Activated T-helper 17 cell treated with anti-CD3 and anti-CD28 coated beads, Interleukin-2, amount 50 U/mL, for 72 hours (primary cell): ENCODE measurements at regions not wholly inside any gene's neighbourhood (a gene's known extent, or its start where the extent isn't known, plus 50 kb on each side); places are given as distances from the start of the nearest gene placed in this dataset.
"Not testable (repeated sequence)": the region's sequence is repeated elsewhere in the genome, so short reads cannot be mapped to it uniquely, and the experiment has no call there.

Experiments
- ATAC-seq: fragments of 150-1000 bp; cut with Tn5 transposase; replicated peaks from 2 replicates; pipeline ENCODE4 v1.10.0; 2021; ENCODE audit warnings: mild to moderate bottlenecking, moderate library complexity
- H3K27ac Mint-ChIP-seq: one replicate; pipeline ENCODE4 v1.8.0; 2022; ENCODE audit warnings: mixed read lengths
- H3K27me3 Mint-ChIP-seq: one replicate; pipeline ENCODE4 v1.8.0; 2022; ENCODE audit warnings: mixed read lengths
- H3K36me3 Mint-ChIP-seq: one replicate; pipeline ENCODE4 v1.8.0; 2022; ENCODE audit warnings: low read depth, mild to moderate bottlenecking, mixed read lengths
- H3K4me1 Mint-ChIP-seq: one replicate; pipeline ENCODE4 v1.8.0; 2022; ENCODE audit warnings: mixed read lengths
- H3K4me3 Mint-ChIP-seq: one replicate; pipeline ENCODE4 v1.8.0; 2022; ENCODE audit warnings: mild to moderate bottlenecking, mixed read lengths
- H3K9me3 Mint-ChIP-seq: one replicate; pipeline ENCODE4 v1.8.0; 2022; ENCODE audit warnings: mixed read lengths

GRCh38 chr5:124103056-124103455 is 591.1 kb downstream of the CSNK1G3 start:
- not testable (repeated sequence) for H3K4me1 Mint-ChIP-seq, H3K27ac Mint-ChIP-seq, H3K4me3 Mint-ChIP-seq, H3K36me3 Mint-ChIP-seq, H3K9me3 Mint-ChIP-seq, H3K27me3 Mint-ChIP-seq, ATAC-seq

- no peak overlapping the region for H3K4me3 Mint-ChIP-seq
- H3K27me3 Mint-ChIP-seq, result no peaks in the 10 kb centered on the region
- peaks cover 9% of the 10 kb centered on the region for H3K9me3 Mint-ChIP-seq
- H3K4me1 Mint-ChIP-seq, result no peaks in the 10 kb centered on the region
- no peak for ATAC-seq
- H3K36me3 Mint-ChIP-seq, result no peaks in the 10 kb centered on the region
- H3K27ac Mint-ChIP-seq, result no peak overlapping the region
Observed at GRCh38 chr5:124102486-124102885, 590.5 kb downstream of the CSNK1G3 start.

- no peak overlapping the region for H3K27ac Mint-ChIP-seq
- no peak overlapping the region for H3K4me3 Mint-ChIP-seq
- peaks cover 9% of the 10 kb centered on the region for H3K9me3 Mint-ChIP-seq
- ATAC-seq, result no peak
- no peaks in the 10 kb centered on the region for H3K27me3 Mint-ChIP-seq
- H3K36me3 Mint-ChIP-seq, result no peaks in the 10 kb centered on the region
- no peaks in the 10 kb centered on the region for H3K4me1 Mint-ChIP-seq
Observed at GRCh38 chr5:124093658-124094057, 581.7 kb downstream of the CSNK1G3 start.

GRCh38 chr5:124090115-124090514 is 578.1 kb downstream of the CSNK1G3 start:
- H3K36me3 Mint-ChIP-seq, result no peaks in the 10 kb centered on the region
- no peaks in the 10 kb centered on the region for H3K4me1 Mint-ChIP-seq
- peaks cover 17% of the 10 kb centered on the region for H3K9me3 Mint-ChIP-seq
- no peak overlapping the region for H3K27ac Mint-ChIP-seq
- H3K27me3 Mint-ChIP-seq, result no peaks in the 10 kb centered on the region
- ATAC-seq, result no peak
- no peak overlapping the region for H3K4me3 Mint-ChIP-seq

GRCh38 chr5:124089578-124089977 is 577.6 kb downstream of the CSNK1G3 start:
- no peak overlapping the region for H3K4me3 Mint-ChIP-seq
- H3K9me3 Mint-ChIP-seq, result peaks cover 20% of the 10 kb centered on the region
- no peak overlapping the region for H3K27ac Mint-ChIP-seq
- no peak for ATAC-seq
- H3K27me3 Mint-ChIP-seq, result no peaks in the 10 kb centered on the region
- H3K36me3 Mint-ChIP-seq, result no peaks in the 10 kb centered on the region
- no peaks in the 10 kb centered on the region for H3K4me1 Mint-ChIP-seq

GRCh38 chr5:124088289-124089032 is 576.5 kb downstream of the CSNK1G3 start:
- H3K9me3 Mint-ChIP-seq, result peaks cover 23% of the 10 kb centered on the region
- H3K4me1 Mint-ChIP-seq, result no peaks in the 10 kb centered on the region
- ATAC-seq, result no peak
- H3K4me3 Mint-ChIP-seq, result no peak overlapping the region
- no peaks in the 10 kb centered on the region for H3K36me3 Mint-ChIP-seq
- no peaks in the 10 kb centered on the region for H3K27me3 Mint-ChIP-seq
- no peak overlapping the region for H3K27ac Mint-ChIP-seq

- no peak overlapping the region for H3K4me3 Mint-ChIP-seq
- H3K36me3 Mint-ChIP-seq, result no peaks in the 10 kb centered on the region
- H3K27ac Mint-ChIP-seq, result no peak overlapping the region
- no peak for ATAC-seq
- peaks cover 18% of the 10 kb centered on the region for H3K9me3 Mint-ChIP-seq
- H3K27me3 Mint-ChIP-seq, result no peaks in the 10 kb centered on the region
- H3K4me1 Mint-ChIP-seq, result no peaks in the 10 kb centered on the region
Observed at GRCh38 chr5:124087752-124088151, 575.8 kb downstream of the CSNK1G3 start.

GRCh38 chr5:124080256-124080655 is 568.3 kb downstream of the CSNK1G3 start:
- no peak for ATAC-seq
- H3K27ac Mint-ChIP-seq, result no peak overlapping the region
- no peaks in the 10 kb centered on the region for H3K4me1 Mint-ChIP-seq
- no peak overlapping the region for H3K4me3 Mint-ChIP-seq
- no peaks in the 10 kb centered on the region for H3K27me3 Mint-ChIP-seq
- H3K36me3 Mint-ChIP-seq, result no peaks in the 10 kb centered on the region
- peaks cover 18% of the 10 kb centered on the region for H3K9me3 Mint-ChIP-seq

- no peak overlapping the region for H3K4me3 Mint-ChIP-seq
- no peak overlapping the region for H3K27ac Mint-ChIP-seq
- no peaks in the 10 kb centered on the region for H3K27me3 Mint-ChIP-seq
- H3K9me3 Mint-ChIP-seq, result peaks cover 16% of the 10 kb centered on the region
- no peaks in the 10 kb centered on the region for H3K4me1 Mint-ChIP-seq
- H3K36me3 Mint-ChIP-seq, result no peaks in the 10 kb centered on the region
- ATAC-seq, result no peak
Observed at GRCh38 chr5:124079062-124079461, 567.1 kb downstream of the CSNK1G3 start.

GRCh38 chr5:124074500-124074899 is 562.5 kb downstream of the CSNK1G3 start:
- H3K4me3 Mint-ChIP-seq, result no peak overlapping the region
- ATAC-seq, result no peak
- H3K4me1 Mint-ChIP-seq, result no peaks in the 10 kb centered on the region
- no peak overlapping the region for H3K27ac Mint-ChIP-seq
- peaks cover 9% of the 10 kb centered on the region for H3K9me3 Mint-ChIP-seq
- no peaks in the 10 kb centered on the region for H3K27me3 Mint-ChIP-seq
- H3K36me3 Mint-ChIP-seq, result no peaks in the 10 kb centered on the region

- no peaks in the 10 kb centered on the region for H3K4me1 Mint-ChIP-seq
- H3K36me3 Mint-ChIP-seq, result no peaks in the 10 kb centered on the region
- no peak for ATAC-seq
- no peak overlapping the region for H3K27ac Mint-ChIP-seq
- H3K9me3 Mint-ChIP-seq, result peaks cover 4% of the 10 kb centered on the region
- H3K27me3 Mint-ChIP-seq, result no peaks in the 10 kb centered on the region
- H3K4me3 Mint-ChIP-seq, result no peak overlapping the region
Observed at GRCh38 chr5:124072570-124072969, 560.6 kb downstream of the CSNK1G3 start.

- H3K9me3 Mint-ChIP-seq, result peaks cover 9% of the 10 kb centered on the region
- no peak overlapping the region for H3K4me3 Mint-ChIP-seq
- no peaks in the 10 kb centered on the region for H3K27me3 Mint-ChIP-seq
- no peak overlapping the region for H3K27ac Mint-ChIP-seq
- H3K36me3 Mint-ChIP-seq, result no peaks in the 10 kb centered on the region
- H3K4me1 Mint-ChIP-seq, result no peaks in the 10 kb centered on the region
- ATAC-seq, result no peak
Observed at GRCh38 chr5:124071039-124071438, 559.1 kb downstream of the CSNK1G3 start.

- Mint-ChIP-seq H3K9me3 (peaks cover 13% of the 10 kb centered on the region), H3K27ac (no peak overlapping the region), H3K27me3 (no peaks in the 10 kb centered on the region), H3K4me1 (no peaks in the 10 kb centered on the region), H3K36me3 (no peaks in the 10 kb centered on the region), H3K4me3 (no peak overlapping the region)
- no peak for ATAC-seq
Observed at GRCh38 chr5:124065508-124065907, 553.5 kb downstream of the CSNK1G3 start.

GRCh38 chr5:124064956-124065355 is 553.0 kb downstream of the CSNK1G3 start:
- no peak for ATAC-seq
- Mint-ChIP-seq H3K27me3 (no peaks in the 10 kb centered on the region), H3K36me3 (no peaks in the 10 kb centered on the region), H3K9me3 (peaks cover 18% of the 10 kb centered on the region), H3K4me3 (no peak overlapping the region), H3K27ac (no peak overlapping the region), H3K4me1 (no peaks in the 10 kb centered on the region)

- no peaks in the 10 kb centered on the region for H3K27me3 Mint-ChIP-seq
- no peak for ATAC-seq
Observed at GRCh38 chr5:124061663-124062062, 549.7 kb downstream of the CSNK1G3 start.

GRCh38 chr5:124061068-124061430 is 549.1 kb downstream of the CSNK1G3 start:
- H3K4me1 Mint-ChIP-seq, result no peaks in the 10 kb centered on the region
- H3K9me3 Mint-ChIP-seq, result peaks cover 21% of the 10 kb centered on the region
- H3K4me3 Mint-ChIP-seq, result no peak overlapping the region
- H3K36me3 Mint-ChIP-seq, result no peaks in the 10 kb centered on the region
- H3K27ac Mint-ChIP-seq, result no peak overlapping the region
- no peak for ATAC-seq
- H3K27me3 Mint-ChIP-seq, result no peaks in the 10 kb centered on the region

More at GRCh38 chr5:124061663-124062062, 549.7 kb downstream of the CSNK1G3 start:
- Mint-ChIP-seq H3K27ac (no peak overlapping the region), H3K4me1 (no peaks in the 10 kb centered on the region), H3K4me3 (no peak overlapping the region), H3K9me3 (peaks cover 22% of the 10 kb centered on the region), H3K36me3 (no peaks in the 10 kb centered on the region)
